HCEC 1CT (cell line): ENCODE measurements at regions not wholly inside any gene's neighbourhood (a gene's known extent, or its start where the extent isn't known, plus 50 kb on each side); places are given as distances from the start of the nearest gene placed in this dataset.
"Not testable (repeated sequence)": the region's sequence is repeated elsewhere in the genome, so short reads cannot be mapped to it uniquely, and the experiment has no call there.

Source experiments
- DNase-seq: peaks from one replicate; pipeline ENCODE4 v3.0.0-alpha.2; 2017

- not testable (repeated sequence) for DNase-seq
These were observed 776.2 kb downstream of the KCTD8 start for GRCh38 chr4:43672265-43672885.

- no peak for DNase-seq
These were observed 768.2 kb downstream of the KCTD8 start for GRCh38 chr4:43680421-43680820.

- DNase-seq: no peak
These were observed 766.1 kb downstream of the KCTD8 start for GRCh38 chr4:43682551-43682950.

- DNase-seq: no peak
These were observed 758.5 kb downstream of the KCTD8 start for GRCh38 chr4:43690116-43690515.

GRCh38 chr4:43693876-43694275, 754.7 kb downstream of the KCTD8 start:
- no peak for DNase-seq

GRCh38 chr4:43709443-43709842, 739.2 kb downstream of the KCTD8 start:
- DNase-seq: no peak

- no peak for DNase-seq
These were observed 731.8 kb downstream of the KCTD8 start for GRCh38 chr4:43716721-43717395.

GRCh38 chr4:43718369-43718768, 730.2 kb downstream of the KCTD8 start:
- no peak for DNase-seq

GRCh38 chr4:43732829-43733426, 715.7 kb downstream of the KCTD8 start:
- DNase-seq: no peak

- DNase-seq: no peak
These were observed 706.5 kb downstream of the KCTD8 start for GRCh38 chr4:43742083-43742482.

GRCh38 chr4:43754566-43754965, 694.0 kb downstream of the KCTD8 start:
- DNase-seq: no peak

GRCh38 chr4:43757147-43757546, 691.5 kb downstream of the KCTD8 start:
- DNase-seq: no peak

GRCh38 chr4:43758836-43759235, 689.8 kb downstream of the KCTD8 start:
- DNase-seq: no peak

GRCh38 chr4:43763029-43763610, 685.5 kb downstream of the KCTD8 start:
- no peak for DNase-seq

- DNase-seq: no peak
These were observed 683.1 kb downstream of the KCTD8 start for GRCh38 chr4:43765514-43765913.

- no peak for DNase-seq
These were observed 682.0 kb downstream of the KCTD8 start for GRCh38 chr4:43766648-43767047.

GRCh38 chr4:43776371-43776770, 672.2 kb downstream of the KCTD8 start:
- no peak for DNase-seq

GRCh38 chr4:43778187-43778915, 670.3 kb downstream of the KCTD8 start:
- DNase-seq: no peak

- DNase-seq: no peak
These were observed 667.5 kb downstream of the KCTD8 start for GRCh38 chr4:43781125-43781524.

- no peak for DNase-seq
These were observed 666.2 kb downstream of the KCTD8 start for GRCh38 chr4:43782391-43782790.

GRCh38 chr4:43816116-43816515, 632.5 kb downstream of the KCTD8 start:
- DNase-seq: no peak

GRCh38 chr4:43822621-43823020, 626.0 kb downstream of the KCTD8 start:
- DNase-seq: no peak

- DNase-seq: no peak
These were observed 612.7 kb downstream of the KCTD8 start for GRCh38 chr4:43835869-43836268.
